OCI-LY1 (cell line): ENCODE measurements at regions not wholly inside any gene's neighbourhood (a gene's known extent, or its start where the extent isn't known, plus 50 kb on each side); places are given as distances from the start of the nearest gene placed in this dataset.

Experiments used
- H2AFZ ChIP-seq: fragments of 200-600 bp; sonication (generic), shearing (Covaris generic); 2 replicates; pipeline ENCODE4 v1.6.0; 2014; ENCODE audit warnings: antibody characterized with exemption, mild to moderate bottlenecking, low read length
- H3F3A ChIP-seq: fragments of 200-600 bp; sonication (generic), shearing (Covaris generic); 2 replicates; pipeline ENCODE4 v1.6.0; 2014; ENCODE audit warnings: mild to moderate bottlenecking, antibody characterized with exemption, low read length, moderate library complexity; ENCODE audit not compliant: insufficient read depth
- H3K27ac ChIP-seq: fragments of 200-600 bp; sonication (generic); 2 replicates; pipeline ENCODE4 v1.5.1; 2014; ENCODE audit warnings: low read length, mixed run types, mild to moderate bottlenecking, low read depth; ENCODE audit not compliant: poor library complexity, severe bottlenecking
- H3K27me3 ChIP-seq: fragments of 200-600 bp; sonication (generic); 2 replicates; pipeline ENCODE4 v1.6.0; 2014; ENCODE audit warnings: antibody characterized with exemption, mild to moderate bottlenecking, low read length, moderate library complexity; ENCODE audit not compliant: insufficient read depth
- H3K36me3 ChIP-seq: fragments of 200-600 bp; sonication (generic); 2 replicates; pipeline ENCODE4 v1.6.1; 2014; ENCODE audit warnings: mild to moderate bottlenecking, antibody characterized with exemption, low read length, moderate library complexity, mixed read lengths; ENCODE audit not compliant: insufficient read depth
- H3K4me1 ChIP-seq: fragments of 200-600 bp; sonication (generic); 2 replicates; pipeline ENCODE4 v1.5.1; 2014; ENCODE audit warnings: mild to moderate bottlenecking, low read length, moderate library complexity; ENCODE audit not compliant: insufficient read depth, severe bottlenecking
- H3K4me2 ChIP-seq: fragments of 200-600 bp; sonication (generic), shearing (Covaris generic); 2 replicates; pipeline ENCODE4 v1.6.1; 2014; ENCODE audit warnings: low read length
- H3K4me3 ChIP-seq: fragments of 200-600 bp; sonication (generic); 2 replicates; pipeline ENCODE4 v1.5.1; 2014; ENCODE audit warnings: low read length, low read depth, mild to moderate bottlenecking, mixed read lengths; ENCODE audit not compliant: poor library complexity, severe bottlenecking
- H3K79me2 ChIP-seq: fragments of 200-600 bp; shearing (Covaris generic); 2 replicates; pipeline ENCODE4 v1.6.1; 2016; ENCODE audit warnings: mixed run types, low read length, mixed read lengths; ENCODE audit not compliant: insufficient read depth
- H3K9ac ChIP-seq: fragments of 200-600 bp; sonication (generic), shearing (Covaris generic); 2 replicates; pipeline ENCODE4 v1.6.1; 2014; ENCODE audit warnings: mild to moderate bottlenecking, low read length, mixed read lengths
- H3K9me2 ChIP-seq: fragments of 200-600 bp; sonication (generic), shearing (Covaris generic); 2 replicates; pipeline ENCODE4 v1.6.1; 2014; ENCODE audit warnings: low read depth, mild to moderate bottlenecking, low read length, mixed read lengths
- H3K9me3 ChIP-seq: fragments of 200-600 bp; shearing (Covaris generic); 2 replicates; pipeline ENCODE4 v1.6.1; 2014; ENCODE audit warnings: low read length, mixed read lengths
- H4K20me1 ChIP-seq: fragments of 200-600 bp; sonication (generic), shearing (Covaris generic); 2 replicates; pipeline ENCODE4 v1.6.0; 2016; ENCODE audit warnings: mild to moderate bottlenecking, low read length; ENCODE audit not compliant: insufficient read depth
- EZH2 ChIP-seq: fragments of 200-600 bp; sonication (generic), shearing (Covaris generic); IDR thresholded peaks from 2 replicates; pipeline ENCODE4 v1.8.0; 2017; ENCODE audit warnings: borderline replicate concordance, mixed run types, mild to moderate bottlenecking, antibody characterized with exemption, low read length, moderate library complexity, mixed read lengths
- TF ChIP-seq, protein P1 (sequence below): fragments of 200-600 bp; sonication (generic), shearing (Covaris generic); IDR thresholded peaks from 2 replicates; pipeline ENCODE4 v1.5.1; 2017; ENCODE audit warnings: mild to moderate bottlenecking, antibody characterized with exemption, low read length, moderate library complexity, mixed read lengths

- H3F3A ChIP-seq = no peaks in the 10 kb centered on the region
- H3K4me2 ChIP-seq = no peak overlapping the region
- no peaks in the 10 kb centered on the region for H3K4me1 ChIP-seq
- H3K9ac ChIP-seq = no peak overlapping the region
- no peaks in the 10 kb centered on the region for H3K9me3 ChIP-seq
- H3K27ac ChIP-seq = no peak overlapping the region
- no peak for TF ChIP-seq EZH2
- TF ChIP-seq, protein P1, sequence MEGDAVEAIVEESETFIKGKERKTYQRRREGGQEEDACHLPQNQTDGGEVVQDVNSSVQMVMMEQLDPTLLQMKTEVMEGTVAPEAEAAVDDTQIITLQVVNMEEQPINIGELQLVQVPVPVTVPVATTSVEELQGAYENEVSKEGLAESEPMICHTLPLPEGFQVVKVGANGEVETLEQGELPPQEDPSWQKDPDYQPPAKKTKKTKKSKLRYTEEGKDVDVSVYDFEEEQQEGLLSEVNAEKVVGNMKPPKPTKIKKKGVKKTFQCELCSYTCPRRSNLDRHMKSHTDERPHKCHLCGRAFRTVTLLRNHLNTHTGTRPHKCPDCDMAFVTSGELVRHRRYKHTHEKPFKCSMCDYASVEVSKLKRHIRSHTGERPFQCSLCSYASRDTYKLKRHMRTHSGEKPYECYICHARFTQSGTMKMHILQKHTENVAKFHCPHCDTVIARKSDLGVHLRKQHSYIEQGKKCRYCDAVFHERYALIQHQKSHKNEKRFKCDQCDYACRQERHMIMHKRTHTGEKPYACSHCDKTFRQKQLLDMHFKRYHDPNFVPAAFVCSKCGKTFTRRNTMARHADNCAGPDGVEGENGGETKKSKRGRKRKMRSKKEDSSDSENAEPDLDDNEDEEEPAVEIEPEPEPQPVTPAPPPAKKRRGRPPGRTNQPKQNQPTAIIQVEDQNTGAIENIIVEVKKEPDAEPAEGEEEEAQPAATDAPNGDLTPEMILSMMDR = no peak
- no peaks in the 10 kb centered on the region for H3K36me3 ChIP-seq
- H3K27me3 ChIP-seq = no peaks in the 10 kb centered on the region
- H3K9me2 ChIP-seq = no peaks in the 10 kb centered on the region
- H3K4me3 ChIP-seq = no peak overlapping the region
- H4K20me1 ChIP-seq = no peaks in the 10 kb centered on the region
- no peak overlapping the region for H2AFZ ChIP-seq
- H3K79me2 ChIP-seq = no peaks in the 10 kb centered on the region
These were observed 96.1 kb downstream of the SHANK2 start for GRCh38 chr11:71156301-71156700.

DNA sequence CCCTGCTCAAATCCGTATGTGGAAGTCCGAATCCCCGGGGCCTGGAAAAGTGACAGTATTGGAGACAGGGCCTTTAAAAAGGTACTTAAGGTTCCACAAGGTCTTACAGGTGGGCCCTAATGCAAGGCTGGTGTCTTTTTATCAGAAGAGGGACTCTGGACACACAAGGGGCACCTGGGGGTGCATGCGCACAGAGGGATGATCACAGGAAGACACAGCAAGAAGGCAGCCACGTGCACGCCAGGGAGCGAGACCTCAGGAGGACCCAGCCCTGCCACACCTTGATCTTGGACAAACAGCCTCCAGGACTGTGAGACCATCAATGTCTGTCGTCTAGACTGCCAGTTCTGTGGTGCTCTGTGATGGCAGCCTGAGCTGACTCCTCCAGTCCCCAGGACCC is 96.5 kb downstream of the SHANK2 start:
- Histone ChIP-seq H3K4me3 (no peak overlapping the region), H3F3A (no peaks in the 10 kb centered on the region), H3K36me3 (no peaks in the 10 kb centered on the region), H3K4me2 (no peak overlapping the region), H4K20me1 (no peaks in the 10 kb centered on the region), H3K79me2 (no peaks in the 10 kb centered on the region), H3K27ac (no peak overlapping the region), H3K9me3 (no peaks in the 10 kb centered on the region), H3K27me3 (no peaks in the 10 kb centered on the region), H3K9ac (no peak overlapping the region), H2AFZ (no peak overlapping the region), H3K9me2 (no peaks in the 10 kb centered on the region), H3K4me1 (no peaks in the 10 kb centered on the region)
- no peak for TF ChIP-seq EZH2
- TF ChIP-seq, protein P1 = no peak

GRCh38 chr11:71154261-71154805 is 98.0 kb downstream of the SHANK2 start:
- no peak overlapping the region for H3K4me3 ChIP-seq

More at GRCh38 chr11:71154261-71154805, 98.0 kb downstream of the SHANK2 start:
- H3K36me3 ChIP-seq = no peaks in the 10 kb centered on the region
- H3K9ac ChIP-seq = no peak overlapping the region
- no peak overlapping the region for H3K27ac ChIP-seq
- H2AFZ ChIP-seq = no peak overlapping the region
- TF ChIP-seq, protein P1 = no peak
- TF ChIP-seq EZH2 = no peak
- H3K4me1 ChIP-seq = no peaks in the 10 kb centered on the region
- H4K20me1 ChIP-seq = no peaks in the 10 kb centered on the region
- no peak overlapping the region for H3K4me2 ChIP-seq
- H3K79me2 ChIP-seq = no peaks in the 10 kb centered on the region
- H3K9me2 ChIP-seq = no peaks in the 10 kb centered on the region
- H3F3A ChIP-seq = no peaks in the 10 kb centered on the region
- no peaks in the 10 kb centered on the region for H3K9me3 ChIP-seq
- H3K27me3 ChIP-seq = no peaks in the 10 kb centered on the region
